IMR-90 (cell line): ENCODE measurements at regions not wholly inside any gene's neighbourhood (a gene's known extent, or its start where the extent isn't known, plus 50 kb on each side); places are given as distances from the start of the nearest gene placed in this dataset.

Experiments
- ATAC-seq: fragments of 200-7000 bp; cut with Tn5 transposase; 2 replicates; pipeline ENCODE4 v1.9.1; 2020; ENCODE audit warnings: low read depth, mild to moderate bottlenecking, moderate library complexity
- BruUV-seq: library from RNA; stranded (reverse); fragments of 400-500 nt; replicated peaks from 2 replicates; lab custom pipeline; 2021; lab: Mats Ljungman, UMichigan
- CTCF ChIA-PET: fragments of 300-600 bp; formaldehyde crosslinking; extraction: SDS; loops from one replicate; lab custom pipeline; 2021; ENCODE audit warnings: antibody characterized with exemption; lab: Yijun Ruan, JAX
- POLR2A ChIA-PET: fragments of 300-600 bp; sonication (Branson Sonifier 250); formaldehyde crosslinking; loops from one replicate; lab custom pipeline; 2022; ENCODE audit warnings: antibody characterized with exemption; ENCODE audit not compliant: unreplicated experiment; lab: Charles Lee
- DNase-seq: peaks from one replicate; pipeline ENCODE4 v3.0.0; 2013
- H2AFZ ChIP-seq: replicated peaks from 2 replicates; pipeline ENCODE3; 2013; ENCODE audit warnings: low read length, mild to moderate bottlenecking; ENCODE audit not compliant: poor library complexity
- H2AK5ac ChIP-seq: 2 replicates; pipeline ENCODE4 v1.6.1; 2013; ENCODE audit warnings: low read depth, low read length, inconsistent platforms
- H2AK9ac ChIP-seq: replicated peaks from 2 replicates; pipeline ENCODE3; 2013; ENCODE audit warnings: mild to moderate bottlenecking, low read depth, low read length, moderate library complexity; ENCODE audit not compliant: poor library complexity
- H2BK120ac ChIP-seq: 2 replicates; pipeline ENCODE4 v1.6.1; 2013; ENCODE audit warnings: low read depth, low read length, inconsistent platforms
- H2BK15ac ChIP-seq: 3 replicates; pipeline ENCODE4 v1.6.1; 2013; ENCODE audit warnings: low read depth, low read length, inconsistent platforms
- H2BK20ac ChIP-seq: 2 replicates; pipeline ENCODE4 v1.6.1; 2013; ENCODE audit warnings: low read depth, mild to moderate bottlenecking, inconsistent platforms, low read length, moderate library complexity
- H2BK5ac ChIP-seq: 2 replicates; pipeline ENCODE4 v1.6.1; 2013; ENCODE audit warnings: mild to moderate bottlenecking, low read depth, low read length, inconsistent platforms; ENCODE audit not compliant: poor library complexity, severe bottlenecking
- H3K14ac ChIP-seq: replicated peaks from 2 replicates; pipeline ENCODE4 v1.6.1; 2013; ENCODE audit warnings: low read depth, low read length, inconsistent platforms
- H3K18ac ChIP-seq: 2 replicates; pipeline ENCODE4 v1.6.1; 2013; ENCODE audit warnings: low read depth, low read length, control low read depth
- H3K23ac ChIP-seq: 2 replicates; pipeline ENCODE4 v1.6.1; 2013; ENCODE audit warnings: low read depth, low read length, inconsistent platforms
- H3K27ac ChIP-seq: 2 replicates; pipeline ENCODE4 v1.5.1; 2013; ENCODE audit warnings: mild to moderate bottlenecking, control low read depth, low read length; ENCODE audit not compliant: insufficient read depth
- H3K27me3 ChIP-seq: 2 replicates; pipeline ENCODE4 v1.6.1; 2013; ENCODE audit warnings: low read length; ENCODE audit not compliant: control insufficient read depth, insufficient read depth
- H3K36me3 ChIP-seq: 2 replicates; pipeline ENCODE4 v1.6.1; 2013; ENCODE audit warnings: low read length, mixed read lengths; ENCODE audit not compliant: control insufficient read depth, insufficient read depth
- H3K4ac ChIP-seq: 2 replicates; pipeline ENCODE4 v1.6.1; 2013; ENCODE audit warnings: low read depth, low read length, inconsistent platforms
- H3K4me1 ChIP-seq: 2 replicates; pipeline ENCODE4 v1.6.1; 2013; ENCODE audit warnings: low read length, mixed read lengths; ENCODE audit not compliant: control insufficient read depth, insufficient read depth
- H3K4me2 ChIP-seq: 2 replicates; pipeline ENCODE4 v1.6.1; 2013; ENCODE audit warnings: low read depth, mild to moderate bottlenecking, control low read depth, low read length, moderate library complexity
- H3K4me3 ChIP-seq: 2 replicates; pipeline ENCODE4 v1.5.1; 2013; ENCODE audit warnings: low read depth, mild to moderate bottlenecking, control low read depth, low read length, moderate library complexity; ENCODE audit not compliant: insufficient read depth
- H3K56ac ChIP-seq: 2 replicates; pipeline ENCODE4 v1.6.1; 2013; ENCODE audit warnings: low read length, inconsistent platforms; ENCODE audit not compliant: insufficient read depth; ENCODE audit errors: extremely low read depth
- H3K79me1 ChIP-seq, 2 experiments: 2 replicates each; pipeline ENCODE4 v1.6.1; 2013; ENCODE audit warnings: low read length in 2 of 2, inconsistent platforms in 1 of 2, low read depth in 1 of 2
- H3K9ac ChIP-seq: 2 replicates; pipeline ENCODE4 v1.6.1; 2013; ENCODE audit warnings: low read depth, low read length, control low read depth
- H3K9me1 ChIP-seq: 2 replicates; pipeline ENCODE4 v1.6.1; 2013; ENCODE audit warnings: low read length, inconsistent platforms; ENCODE audit not compliant: insufficient read depth
- H3K9me3 ChIP-seq: 2 replicates; pipeline ENCODE4 v1.6.1; 2013; ENCODE audit warnings: low read length; ENCODE audit not compliant: control insufficient read depth, insufficient read depth
- H4K20me1 ChIP-seq: 2 replicates; pipeline ENCODE4 v1.6.1; 2013; ENCODE audit warnings: low read length, inconsistent platforms; ENCODE audit not compliant: insufficient read depth
- H4K5ac ChIP-seq: 2 replicates; pipeline ENCODE4 v1.6.1; 2013; ENCODE audit warnings: mild to moderate bottlenecking, low read depth, low read length, control low read depth
- H4K8ac ChIP-seq, 2 experiments: 2 replicates each; pipeline ENCODE4 v1.6.1; 2013; ENCODE audit warnings: low read depth in 2 of 2, low read length in 2 of 2, control low read depth in 1 of 2, inconsistent platforms in 1 of 2
- H4K91ac ChIP-seq: 2 replicates; pipeline ENCODE4 v1.6.1; 2013; ENCODE audit warnings: low read depth, low read length, inconsistent platforms; ENCODE audit not compliant: insufficient read depth
- BHLHE40 ChIP-seq: fragments of 150-350 bp; IDR thresholded peaks from 2 replicates; pipeline ENCODE4 v1.6.1; 2016; ENCODE audit warnings: mild to moderate bottlenecking, low read depth, low read length
- CEBPB ChIP-seq: IDR thresholded peaks from 2 replicates; pipeline ENCODE4 v1.6.1; 2012; ENCODE audit warnings: low read depth, low read length, improper control_type of control experiment
- CHD1 ChIP-seq: IDR thresholded peaks from 2 replicates; pipeline ENCODE4 v1.6.1; 2012; ENCODE audit warnings: low read depth, low read length, improper control_type of control experiment
- CTCF ChIP-seq: conservative IDR thresholded peaks from 2 replicates; pipeline ENCODE4 v1.5.1; 2012; ENCODE audit warnings: mild to moderate bottlenecking, low read depth, low read length, improper control_type of control experiment
- FOS ChIP-seq: fragments of 150-350 bp; IDR thresholded peaks from 2 replicates; pipeline ENCODE4 v1.6.1; 2016; ENCODE audit warnings: low read depth, low read length
- MAFK ChIP-seq: IDR thresholded peaks from 2 replicates; pipeline ENCODE4 v1.6.1; 2012; ENCODE audit warnings: low read depth, low read length, improper control_type of control experiment
- MAZ ChIP-seq: IDR thresholded peaks from 2 replicates; pipeline ENCODE4 v1.6.1; 2012; ENCODE audit warnings: low read depth, mild to moderate bottlenecking, low read length, improper control_type of control experiment, moderate library complexity, borderline replicate concordance
- MXI1 ChIP-seq: IDR thresholded peaks from 2 replicates; pipeline ENCODE4 v1.6.1; 2012; ENCODE audit warnings: low read depth, mild to moderate bottlenecking, low read length, moderate library complexity, borderline replicate concordance
- NFE2L2 ChIP-seq: fragments of 150-350 bp; IDR thresholded peaks from 2 replicates; pipeline ENCODE4 v1.6.1; 2016; ENCODE audit warnings: low read depth, mild to moderate bottlenecking, low read length
- POLR2A ChIP-seq: IDR thresholded peaks from 2 replicates; pipeline ENCODE4 v1.6.1; 2012; ENCODE audit warnings: mild to moderate bottlenecking, low read depth, low read length
- RAD21 ChIP-seq: IDR thresholded peaks from 2 replicates; pipeline ENCODE4 v1.6.1; 2012; ENCODE audit warnings: low read length, improper control_type of control experiment
- RCOR1 ChIP-seq: IDR thresholded peaks from 2 replicates; pipeline ENCODE4 v1.6.1; 2012; ENCODE audit warnings: mild to moderate bottlenecking, low read length, improper control_type of control experiment; ENCODE audit not compliant: insufficient replicate concordance
- RFX5 ChIP-seq: IDR thresholded peaks from 2 replicates; pipeline ENCODE4 v1.8.0; 2012; ENCODE audit warnings: low read depth, mild to moderate bottlenecking, low read length, moderate library complexity
- SMC3 ChIP-seq: fragments of 150-350 bp; IDR thresholded peaks from 2 replicates; pipeline ENCODE4 v1.6.1; 2016; ENCODE audit warnings: low read depth, mild to moderate bottlenecking, antibody characterized with exemption, low read length, moderate library complexity
- USF2 ChIP-seq: fragments of 150-350 bp; IDR thresholded peaks from 2 replicates; pipeline ENCODE4 v1.6.1; 2017; ENCODE audit warnings: mild to moderate bottlenecking, antibody characterized with exemption, low read length, low read depth
- WGBS, 2 experiments: methylation state at CpG; one replicate each; pipeline versions ENCODE4 v1.1.5 to v1.1.7; 2013; ENCODE audit warnings: missing lambda C conversion rate in 2 of 2; ENCODE audit not compliant: insufficient read length in 1 of 2; ENCODE audit errors: extremely low coverage in 2 of 2; 5-methylcytosine and 5-hydroxymethylcytosine counted together
- dilution Hi-C: fragments of 300-500 bp; cut with HindIII; formaldehyde crosslinking; loops from one replicate; pipeline ENCODE4 v1.14.3; 2018; ENCODE audit warnings: low sequenced_read_pairs; ENCODE audit not compliant: unreplicated experiment
- in situ Hi-C: fragments of 300-500 bp; cut with MboI; formaldehyde crosslinking; loops from 3 replicates; pipeline ENCODE4 v1.14.3; 2019; ENCODE audit warnings: low sequenced_read_pairs, inconsistent platforms, mixed read lengths
- intact Hi-C: fragments of 100-400 bp; cut with micrococcal nuclease; formaldehyde crosslinking; loops from 2 replicates; pipeline ENCODE4 v1.10.0; 2022
- TF ChIP-seq, protein P1 (sequence below): fragments of 150-350 bp; IDR thresholded peaks from 2 replicates; pipeline ENCODE4 v1.6.1; 2016; ENCODE audit warnings: low read depth, mild to moderate bottlenecking, low read length, moderate library complexity, borderline replicate concordance

DNA sequence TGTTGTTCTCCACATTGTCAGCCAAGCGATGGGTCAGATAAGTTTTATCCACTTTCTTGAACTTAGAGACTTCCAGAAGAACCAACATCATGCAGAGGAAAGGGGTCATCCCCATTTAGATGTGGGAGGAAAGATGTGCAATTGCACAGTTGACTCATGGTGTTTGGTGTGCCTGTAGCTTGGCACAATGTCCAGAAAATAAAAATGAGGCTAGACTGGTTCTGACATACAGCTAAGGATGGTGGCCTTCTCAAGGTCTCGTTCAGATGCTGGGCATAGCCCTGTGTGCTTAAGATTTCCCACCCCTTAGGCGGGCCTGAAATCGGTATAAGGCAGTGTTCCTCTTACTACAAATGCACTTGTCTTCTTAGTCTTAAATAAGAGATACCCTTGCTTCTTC is 101.1 kb downstream of the PCDH7 start:
- intact Hi-C loops = loop anchor here (5.0 kb wide), 1 partner anchor 34 kb away; no protein-coding TSS in a partner anchor
- no peak overlapping the region for H3K4me2 ChIP-seq

More for the DNA sequence above, 101.1 kb downstream of the PCDH7 start:
- Histone ChIP-seq H3K56ac (no peak overlapping the region), H3K4me1 (no peaks in the 10 kb centered on the region), H3K23ac (no peak overlapping the region), H2AK9ac (no peak overlapping the region), H2AFZ (no peak overlapping the region), H2BK20ac (no peak overlapping the region), H3K4me3 (no peak overlapping the region), H4K8ac (no peak overlapping the region), H3K9ac (no peak overlapping the region), H3K36me3 (no peaks in the 10 kb centered on the region; the same call in 1 of the 2 replicates), H3K4ac (no peak overlapping the region), H3K27ac (no peak overlapping the region), H2BK120ac (no peak overlapping the region), H2BK5ac (no peak overlapping the region), H3K27me3 (no peaks in the 10 kb centered on the region), H4K5ac (no peak overlapping the region), H4K91ac (no peak overlapping the region), H3K9me1 (no peaks in the 10 kb centered on the region), H2BK15ac (no peak overlapping the region), H3K79me1 (peaks cover 0 to 2% of the 10 kb centered on the region in 2 experiments; a peak in 1 of 4 replicates), H4K20me1 (no peaks in the 10 kb centered on the region), H3K14ac (no peak overlapping the region), H3K18ac (no peak overlapping the region), H3K9me3 (no peaks in the 10 kb centered on the region), H2AK5ac (no peak overlapping the region)
- TF ChIP-seq MAFK (no peak), RCOR1 (no peak), POLR2A (no peak), BHLHE40 (no peak), FOS (no peak), CEBPB (no peak), SMC3 (no peak), RFX5 (no peak), RAD21 (no peak), USF2 (no peak), CHD1 (no peak), CTCF (no peak), MXI1 (no peak), MAZ (no peak), NFE2L2 (no peak)
- TF ChIP-seq, protein P1, sequence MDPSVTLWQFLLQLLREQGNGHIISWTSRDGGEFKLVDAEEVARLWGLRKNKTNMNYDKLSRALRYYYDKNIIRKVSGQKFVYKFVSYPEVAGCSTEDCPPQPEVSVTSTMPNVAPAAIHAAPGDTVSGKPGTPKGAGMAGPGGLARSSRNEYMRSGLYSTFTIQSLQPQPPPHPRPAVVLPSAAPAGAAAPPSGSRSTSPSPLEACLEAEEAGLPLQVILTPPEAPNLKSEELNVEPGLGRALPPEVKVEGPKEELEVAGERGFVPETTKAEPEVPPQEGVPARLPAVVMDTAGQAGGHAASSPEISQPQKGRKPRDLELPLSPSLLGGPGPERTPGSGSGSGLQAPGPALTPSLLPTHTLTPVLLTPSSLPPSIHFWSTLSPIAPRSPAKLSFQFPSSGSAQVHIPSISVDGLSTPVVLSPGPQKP = no peak
- in situ Hi-C loops (no loop called here), dilution Hi-C loops (no loop called here)
- no peak for ATAC-seq
- CTCF ChIA-PET = no interaction called here
- POLR2A ChIA-PET = no interaction called here
- no TSS peak for BruUV-seq
- whole genome bisulfite sequencing, 2 experiments = no CpG with 5 or more reads among the region's 4 CpGs
- DNase-seq = no peak
